ENCODE measurements at regions not wholly inside any gene's neighbourhood (a gene's known extent, or its start where the extent isn't known, plus 50 kb on each side); places are given as distances from the start of the nearest gene placed in this dataset.

DNA sequence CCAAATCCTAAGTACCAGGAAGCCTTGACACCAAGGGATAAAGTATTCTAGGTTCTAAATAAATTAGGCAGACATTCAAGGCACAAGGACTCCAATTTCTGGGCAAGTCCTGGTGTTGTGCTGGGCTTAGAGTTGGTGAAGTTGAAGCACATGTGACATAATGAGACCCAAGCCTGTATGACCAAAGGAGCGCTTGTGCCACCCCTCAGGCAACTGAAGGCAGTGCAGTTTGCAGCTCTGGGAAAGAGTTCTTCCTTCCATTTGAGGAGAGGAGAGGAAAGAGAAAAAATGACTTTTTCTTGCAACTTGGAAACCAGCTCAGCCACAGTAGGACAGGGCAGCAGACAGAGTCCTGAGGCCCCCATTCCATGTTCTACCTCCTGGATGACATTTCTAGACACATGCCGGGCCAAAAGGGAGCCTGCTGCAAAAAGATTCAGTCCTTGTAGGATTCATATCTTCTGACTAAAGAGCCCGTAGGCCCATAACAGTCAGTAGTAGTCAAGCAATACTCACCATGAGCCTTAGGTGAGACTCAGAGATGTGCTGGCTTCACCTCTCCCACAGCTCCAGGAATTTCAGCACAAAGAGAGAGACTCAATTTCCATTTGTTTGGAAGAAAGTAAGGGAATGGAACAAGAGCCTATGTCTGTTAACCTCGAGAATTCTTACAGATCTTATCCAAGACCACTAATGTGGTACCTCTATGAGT, 588.8 kb upstream of the BCHE start:
- no peak for TF ChIP-seq POLR2AphosphoS5 (IDR thresholded peaks at IDR 0.05; ENCODE audit: low read depth, low read length)
- no peak for TF ChIP-seq SIN3A (IDR thresholded peaks at IDR 0.05; ENCODE audit: borderline replicate concordance, insufficient read depth, low read depth, low read length)
- TF ChIP-seq, protein P1, sequence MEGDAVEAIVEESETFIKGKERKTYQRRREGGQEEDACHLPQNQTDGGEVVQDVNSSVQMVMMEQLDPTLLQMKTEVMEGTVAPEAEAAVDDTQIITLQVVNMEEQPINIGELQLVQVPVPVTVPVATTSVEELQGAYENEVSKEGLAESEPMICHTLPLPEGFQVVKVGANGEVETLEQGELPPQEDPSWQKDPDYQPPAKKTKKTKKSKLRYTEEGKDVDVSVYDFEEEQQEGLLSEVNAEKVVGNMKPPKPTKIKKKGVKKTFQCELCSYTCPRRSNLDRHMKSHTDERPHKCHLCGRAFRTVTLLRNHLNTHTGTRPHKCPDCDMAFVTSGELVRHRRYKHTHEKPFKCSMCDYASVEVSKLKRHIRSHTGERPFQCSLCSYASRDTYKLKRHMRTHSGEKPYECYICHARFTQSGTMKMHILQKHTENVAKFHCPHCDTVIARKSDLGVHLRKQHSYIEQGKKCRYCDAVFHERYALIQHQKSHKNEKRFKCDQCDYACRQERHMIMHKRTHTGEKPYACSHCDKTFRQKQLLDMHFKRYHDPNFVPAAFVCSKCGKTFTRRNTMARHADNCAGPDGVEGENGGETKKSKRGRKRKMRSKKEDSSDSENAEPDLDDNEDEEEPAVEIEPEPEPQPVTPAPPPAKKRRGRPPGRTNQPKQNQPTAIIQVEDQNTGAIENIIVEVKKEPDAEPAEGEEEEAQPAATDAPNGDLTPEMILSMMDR (IDR thresholded peaks at IDR 0.05): no peak
- TF ChIP-seq, protein P2, sequence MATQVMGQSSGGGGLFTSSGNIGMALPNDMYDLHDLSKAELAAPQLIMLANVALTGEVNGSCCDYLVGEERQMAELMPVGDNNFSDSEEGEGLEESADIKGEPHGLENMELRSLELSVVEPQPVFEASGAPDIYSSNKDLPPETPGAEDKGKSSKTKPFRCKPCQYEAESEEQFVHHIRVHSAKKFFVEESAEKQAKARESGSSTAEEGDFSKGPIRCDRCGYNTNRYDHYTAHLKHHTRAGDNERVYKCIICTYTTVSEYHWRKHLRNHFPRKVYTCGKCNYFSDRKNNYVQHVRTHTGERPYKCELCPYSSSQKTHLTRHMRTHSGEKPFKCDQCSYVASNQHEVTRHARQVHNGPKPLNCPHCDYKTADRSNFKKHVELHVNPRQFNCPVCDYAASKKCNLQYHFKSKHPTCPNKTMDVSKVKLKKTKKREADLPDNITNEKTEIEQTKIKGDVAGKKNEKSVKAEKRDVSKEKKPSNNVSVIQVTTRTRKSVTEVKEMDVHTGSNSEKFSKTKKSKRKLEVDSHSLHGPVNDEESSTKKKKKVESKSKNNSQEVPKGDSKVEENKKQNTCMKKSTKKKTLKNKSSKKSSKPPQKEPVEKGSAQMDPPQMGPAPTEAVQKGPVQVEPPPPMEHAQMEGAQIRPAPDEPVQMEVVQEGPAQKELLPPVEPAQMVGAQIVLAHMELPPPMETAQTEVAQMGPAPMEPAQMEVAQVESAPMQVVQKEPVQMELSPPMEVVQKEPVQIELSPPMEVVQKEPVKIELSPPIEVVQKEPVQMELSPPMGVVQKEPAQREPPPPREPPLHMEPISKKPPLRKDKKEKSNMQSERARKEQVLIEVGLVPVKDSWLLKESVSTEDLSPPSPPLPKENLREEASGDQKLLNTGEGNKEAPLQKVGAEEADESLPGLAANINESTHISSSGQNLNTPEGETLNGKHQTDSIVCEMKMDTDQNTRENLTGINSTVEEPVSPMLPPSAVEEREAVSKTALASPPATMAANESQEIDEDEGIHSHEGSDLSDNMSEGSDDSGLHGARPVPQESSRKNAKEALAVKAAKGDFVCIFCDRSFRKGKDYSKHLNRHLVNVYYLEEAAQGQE (IDR thresholded peaks at IDR 0.05; ENCODE audit: insufficient read depth in 1 of 2, low read depth in 2 of 2, low read length in 1 of 2): no peak
- no peak for TF ChIP-seq TCF7L2 (IDR thresholded peaks at IDR 0.05; ENCODE audit: low read depth, low read length)
